HG02973 (cell line): ENCODE measurements at regions not wholly inside any gene's neighbourhood (a gene's known extent, or its start where the extent isn't known, plus 50 kb on each side); places are given as distances from the start of the nearest gene placed in this dataset.

ENCODE experiments used
- ATAC-seq: cut with Tn5 transposase; IDR thresholded peaks from one replicate; pipeline ENCODE4 v1.9.1; 2021; ENCODE audit warnings: moderate library complexity; ENCODE audit not compliant: unreplicated experiment

DNA sequence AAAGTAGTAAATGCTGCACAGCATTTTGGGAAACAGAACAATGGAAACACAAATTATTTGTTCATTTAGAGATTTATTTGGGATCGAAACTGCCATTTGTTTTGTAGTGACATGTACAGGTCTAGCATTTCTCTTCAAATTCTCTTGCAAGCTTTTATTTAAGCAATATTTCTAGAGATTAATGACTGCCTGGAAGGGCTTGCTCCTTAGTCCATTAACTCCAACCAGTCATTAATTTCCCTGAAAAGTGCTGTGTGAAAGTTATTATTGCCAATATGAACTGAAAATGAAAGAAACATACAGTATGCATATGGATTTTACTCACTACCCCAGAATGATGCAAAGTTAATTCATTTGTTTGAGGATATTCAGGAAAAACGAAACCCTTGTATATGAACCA lies 1349.6 kb upstream of the FLRT2 start:
- ATAC-seq = no peak

DNA sequence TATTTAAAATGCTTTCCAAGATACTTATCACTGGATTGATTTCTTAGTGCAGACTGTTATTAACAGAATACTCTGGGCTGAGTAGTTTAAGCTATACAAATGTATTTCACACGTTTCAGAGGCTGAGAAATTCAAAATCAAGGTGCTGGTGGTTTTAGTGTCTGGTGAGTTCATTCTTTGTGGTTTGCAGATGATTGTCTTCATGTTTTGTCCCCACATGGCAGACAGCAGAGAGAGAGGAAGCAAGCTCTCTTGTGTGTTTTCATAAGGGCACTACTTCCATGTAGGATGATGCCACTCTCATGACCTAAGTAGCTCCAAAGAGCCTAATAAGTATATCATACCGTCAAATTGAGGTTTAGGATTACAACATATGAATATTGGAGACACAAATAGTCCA lies 1348.9 kb upstream of the FLRT2 start:
- no peak for ATAC-seq

DNA sequence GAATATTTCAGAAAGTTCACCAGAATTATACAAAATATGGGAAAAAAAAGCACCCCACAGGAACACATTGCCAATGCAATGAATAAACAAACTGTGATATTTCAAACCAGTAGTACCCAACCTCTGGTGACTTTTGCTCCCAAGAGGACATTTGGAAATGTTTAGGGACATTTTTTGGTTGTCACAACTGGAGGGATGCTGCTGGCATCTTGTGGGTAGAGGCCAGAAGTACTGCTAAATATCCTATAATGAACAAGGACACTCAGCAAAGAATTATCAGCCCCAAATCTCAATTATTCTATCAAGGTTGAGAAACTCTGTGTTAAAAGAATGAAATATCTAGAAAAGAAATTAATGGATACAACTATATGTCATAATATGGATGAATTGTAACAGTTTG lies 1334.4 kb upstream of the FLRT2 start:
- no peak for ATAC-seq

DNA sequence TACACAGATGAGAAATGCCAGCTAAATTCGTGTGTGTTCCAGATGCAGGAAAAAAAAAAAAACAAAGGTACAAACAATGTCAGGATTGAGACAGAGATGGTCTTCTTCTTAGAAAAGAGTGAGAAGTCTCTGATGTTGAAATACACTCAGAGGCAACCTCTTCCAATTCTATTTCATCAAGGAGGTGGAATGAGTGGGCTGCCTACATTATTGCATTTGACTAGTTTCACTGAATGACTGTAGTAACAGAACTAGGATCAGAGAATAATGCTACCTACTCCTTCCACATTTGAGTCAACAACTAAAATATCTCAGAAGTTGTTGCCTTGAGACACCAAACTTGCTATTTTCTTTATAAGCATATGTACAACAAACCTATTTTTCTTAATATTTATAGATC lies 1332.2 kb upstream of the FLRT2 start:
- ATAC-seq = no peak

DNA sequence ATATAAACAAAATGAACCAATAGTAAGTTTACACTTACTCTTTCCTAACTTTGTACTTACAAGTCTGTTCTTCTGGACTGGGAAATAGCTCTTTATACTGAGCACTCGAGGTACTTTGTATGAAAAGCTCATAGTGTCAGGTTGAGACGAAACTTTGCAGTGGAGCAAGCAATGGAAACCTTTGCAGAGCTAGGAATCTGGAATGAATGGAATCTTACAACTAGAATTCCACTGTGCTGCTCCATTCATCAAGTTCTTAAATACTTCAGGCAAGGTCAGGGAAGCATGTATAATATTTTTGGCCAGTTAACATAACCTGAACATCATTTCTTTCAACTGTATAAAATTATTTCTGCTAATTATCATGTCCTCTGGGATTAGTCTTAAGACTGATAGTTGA lies 1327.5 kb upstream of the FLRT2 start:
- ATAC-seq = no peak

DNA sequence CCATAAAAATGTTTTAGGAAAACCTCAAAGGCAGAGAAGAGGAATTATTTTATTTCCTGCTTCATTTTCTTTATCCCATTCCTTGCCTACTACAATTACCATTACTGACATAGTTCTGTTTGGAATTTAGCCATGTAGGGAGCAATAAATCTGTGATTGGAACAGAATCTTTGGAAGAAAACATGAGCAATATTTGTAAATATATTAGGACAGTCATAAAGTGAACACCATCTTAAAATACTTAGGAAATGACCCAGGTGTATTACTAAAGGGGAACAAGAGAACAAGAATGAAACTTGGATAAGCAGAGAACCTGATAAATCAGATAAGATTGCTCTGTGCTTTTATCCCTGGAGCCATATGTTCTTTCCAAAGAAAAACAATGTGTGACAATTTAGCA lies 1326.0 kb upstream of the FLRT2 start:
- no peak for ATAC-seq

DNA sequence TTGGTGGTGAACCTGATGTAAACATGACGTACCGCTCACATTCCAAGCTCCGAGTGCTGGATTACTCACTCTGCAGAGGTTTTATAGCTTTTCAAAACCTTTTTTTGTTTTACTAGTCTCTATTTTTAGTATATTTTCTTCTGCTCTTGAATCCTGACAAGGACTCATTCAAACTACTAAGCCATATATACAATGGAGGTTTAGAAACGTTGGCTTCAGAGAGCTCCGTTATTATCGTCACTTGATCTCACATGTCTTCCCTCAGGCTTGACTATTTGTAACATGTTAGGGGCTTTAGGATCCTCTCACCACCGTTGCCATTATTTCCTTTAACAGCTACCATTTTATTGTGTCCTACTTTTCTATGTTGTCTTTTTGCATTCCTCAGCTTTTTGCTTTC lies 1321.5 kb upstream of the FLRT2 start:
- ATAC-seq = no peak

DNA sequence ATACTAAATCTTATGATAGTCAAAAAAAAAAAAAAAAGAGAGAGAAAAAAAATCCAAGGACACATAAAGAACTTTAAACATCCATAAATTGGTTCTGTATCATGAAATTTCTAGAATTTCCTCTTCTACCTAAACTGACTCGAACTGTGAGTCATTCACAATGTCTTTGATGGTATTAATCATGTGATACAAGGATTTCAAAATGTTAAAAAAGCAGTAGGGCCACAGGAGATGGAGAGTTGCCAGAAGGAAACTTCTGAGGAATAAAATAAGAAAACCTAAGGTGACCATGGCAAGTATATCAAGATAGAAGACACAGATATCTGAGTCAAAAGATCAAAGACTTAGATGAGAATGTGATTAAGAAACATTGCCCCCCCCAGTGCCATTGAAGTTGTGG lies 1320.9 kb upstream of the FLRT2 start:
- no peak for ATAC-seq

DNA sequence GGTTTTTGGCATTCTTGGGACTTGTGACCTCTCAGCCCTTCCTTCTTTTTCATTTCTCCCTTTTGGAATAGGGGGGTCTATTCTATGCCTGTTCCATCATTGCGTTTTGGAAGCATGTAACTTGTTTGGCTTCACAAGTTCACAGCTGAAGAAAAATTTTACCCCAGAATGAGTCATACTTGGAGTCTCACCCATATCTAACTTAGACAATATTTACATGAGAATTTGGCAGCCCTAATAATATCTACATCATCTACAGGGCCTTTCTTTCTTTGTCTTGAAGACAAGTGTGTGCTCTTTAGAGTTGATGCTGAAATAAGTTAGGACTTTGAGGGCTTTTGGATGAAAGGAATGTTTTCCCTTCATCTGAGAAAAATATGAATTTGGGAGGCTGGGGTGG lies 1312.9 kb upstream of the FLRT2 start:
- ATAC-seq = no peak

DNA sequence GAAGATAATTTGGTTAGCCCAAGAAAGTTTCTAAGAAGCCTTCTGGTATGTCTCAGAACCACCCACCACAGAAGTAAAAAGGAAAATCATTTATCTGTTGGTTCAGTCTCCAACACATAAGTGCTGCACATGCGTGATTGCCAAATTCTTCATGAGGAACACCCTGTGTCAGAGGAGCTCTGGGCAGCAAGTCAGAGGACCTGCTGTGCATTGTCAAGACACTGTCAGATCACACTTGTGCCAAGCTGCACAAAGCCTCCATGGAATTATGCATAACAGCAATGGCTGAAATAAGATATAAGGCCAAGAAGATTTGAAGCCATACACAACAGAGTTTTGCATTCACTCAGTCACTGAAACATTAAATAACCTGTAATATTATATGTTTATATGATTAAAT lies 1304.7 kb upstream of the FLRT2 start:
- no peak for ATAC-seq

DNA sequence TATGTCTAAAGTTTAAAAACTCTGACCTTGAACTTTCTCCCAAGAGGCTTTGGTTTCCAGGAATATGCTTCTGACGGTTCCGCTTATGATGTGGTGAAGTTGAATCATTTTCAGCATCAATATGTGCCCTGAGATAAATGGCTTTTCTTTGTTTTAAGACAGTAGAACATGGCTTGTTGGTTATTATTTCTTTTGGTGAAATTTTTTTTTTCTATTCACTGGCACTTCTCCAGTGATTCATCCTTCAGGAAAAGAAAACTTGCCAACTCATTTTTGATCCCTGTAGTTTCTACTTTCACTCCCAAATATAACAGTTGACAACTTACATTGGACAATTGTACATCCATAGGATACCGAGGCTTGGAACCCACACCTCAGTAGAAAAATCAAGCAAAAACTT lies 1301.2 kb upstream of the FLRT2 start:
- no peak for ATAC-seq

DNA sequence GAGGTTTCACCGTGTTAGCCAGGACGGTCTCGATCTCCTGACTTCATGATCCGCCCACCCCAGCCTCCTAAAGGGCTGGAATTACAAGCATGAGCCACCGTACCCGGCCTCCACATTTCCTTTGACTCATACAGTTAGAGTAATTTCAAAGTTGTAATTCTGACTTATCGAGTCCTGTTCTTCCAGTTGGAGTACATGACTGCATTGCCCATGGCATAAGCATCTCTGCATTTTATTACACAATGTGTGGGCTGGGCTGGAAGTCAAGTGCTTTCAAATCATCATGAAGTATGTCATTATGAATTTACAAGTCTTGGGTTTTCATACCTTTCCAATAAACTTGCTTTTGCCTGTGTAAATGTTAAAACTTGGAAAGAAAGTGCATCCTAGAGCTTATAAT lies 1295.7 kb upstream of the FLRT2 start:
- no peak for ATAC-seq

DNA sequence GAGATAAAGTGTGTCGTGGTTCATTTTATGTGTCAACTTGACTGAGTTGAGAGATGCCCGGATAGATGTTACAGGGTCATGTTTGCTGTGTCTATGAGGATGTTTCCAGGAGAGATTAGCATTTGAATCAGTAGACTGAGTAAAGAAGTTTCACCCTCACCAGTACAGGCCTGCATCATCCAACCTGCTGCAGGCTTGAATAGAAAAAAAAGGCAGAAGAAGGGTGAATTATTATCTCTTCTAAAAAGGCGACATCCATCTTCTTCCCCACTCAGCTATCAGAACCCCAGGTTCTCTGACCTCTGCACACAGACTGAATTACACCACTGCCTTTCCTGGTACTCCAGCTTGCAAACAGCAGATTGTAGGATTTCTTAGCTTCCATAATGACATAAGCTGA lies 1293.7 kb upstream of the FLRT2 start:
- no peak for ATAC-seq

DNA sequence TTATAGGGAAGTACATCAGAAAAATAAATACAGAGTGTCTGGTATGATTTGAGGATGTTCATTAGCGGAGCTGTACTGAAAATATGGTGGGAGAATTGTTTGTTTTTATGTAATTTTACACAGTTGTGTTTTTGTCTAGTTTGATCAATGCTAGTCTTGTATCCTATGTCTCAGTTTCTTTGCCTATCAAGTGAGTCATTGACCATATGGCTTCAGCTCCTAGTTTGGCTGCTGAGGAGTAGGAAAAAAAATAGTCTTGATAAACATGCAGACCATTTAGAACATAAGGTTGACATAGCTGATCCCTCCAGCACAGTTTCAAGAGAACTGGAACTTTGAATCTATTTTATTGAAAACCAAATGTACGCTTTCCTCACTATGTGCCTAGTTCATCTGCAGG lies 1292.1 kb upstream of the FLRT2 start:
- ATAC-seq = no peak

DNA sequence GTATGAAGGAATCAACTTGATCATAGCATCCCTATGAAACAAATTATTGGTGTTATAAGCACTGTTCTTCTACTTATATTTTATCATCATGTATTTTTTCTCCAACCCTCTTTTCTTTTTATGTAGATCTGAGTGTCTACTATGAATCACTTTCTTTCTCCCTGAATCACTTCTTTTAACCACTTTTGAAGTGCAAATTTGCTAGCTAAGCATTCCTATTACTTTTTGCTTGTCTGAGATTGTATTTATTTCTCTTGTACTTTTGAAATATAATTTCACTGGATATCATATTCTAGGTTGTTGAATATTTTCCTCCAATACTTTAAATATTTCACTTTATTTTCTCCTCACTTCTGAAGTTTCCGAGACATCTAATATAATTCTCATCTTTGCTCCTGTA lies 1282.3 kb upstream of the FLRT2 start:
- no peak for ATAC-seq

DNA sequence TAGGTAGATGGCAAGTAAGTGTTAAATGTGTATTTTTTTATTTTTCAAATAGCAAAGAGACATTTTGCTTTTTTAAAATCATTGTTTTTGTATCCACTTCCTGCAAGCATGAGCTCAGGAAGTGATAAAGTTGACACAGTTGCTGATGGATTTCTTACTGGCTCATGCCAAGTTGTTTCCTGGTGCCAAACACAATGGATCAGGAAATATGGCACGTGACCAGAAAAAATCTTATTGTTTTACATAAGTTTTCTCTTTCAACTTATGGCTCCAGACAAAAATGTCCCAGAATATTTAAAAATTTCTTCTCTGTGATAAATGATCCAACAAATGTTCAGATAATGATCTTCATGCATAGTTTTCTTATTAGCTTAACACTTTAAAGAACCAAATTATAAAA lies 1279.1 kb upstream of the FLRT2 start:
- no peak for ATAC-seq

DNA sequence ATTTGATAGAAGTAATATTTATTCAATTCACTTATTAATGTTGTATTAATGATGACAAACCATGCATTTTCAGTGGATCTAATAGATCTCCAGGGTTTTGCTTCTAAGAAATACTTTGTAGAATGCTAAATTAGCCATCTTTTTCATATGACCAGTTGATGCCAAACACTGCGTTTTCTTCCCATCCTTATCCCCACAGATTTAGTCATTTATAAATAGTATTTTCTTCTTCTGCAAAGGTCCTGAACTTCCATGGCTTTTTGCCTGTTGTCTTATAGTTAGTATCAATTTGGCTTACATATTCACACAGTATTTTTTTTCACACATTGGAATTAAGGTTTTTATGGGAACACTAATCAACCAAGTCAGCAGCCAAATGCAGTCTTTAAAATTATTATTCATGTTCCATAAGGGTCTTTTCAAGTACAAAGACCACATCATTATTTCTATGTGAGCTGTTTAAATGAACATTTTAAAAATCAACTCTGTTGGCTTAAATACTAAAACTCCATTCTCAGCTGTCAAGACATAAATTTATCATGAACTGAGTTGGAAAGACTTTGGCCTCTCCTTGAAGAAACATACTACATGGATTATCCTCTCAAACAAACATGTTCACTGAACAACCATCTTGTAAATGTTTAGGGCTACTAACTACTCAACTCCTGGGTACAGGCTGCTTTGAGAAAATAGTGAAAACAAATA lies 1278.4 kb upstream of the FLRT2 start:
- ATAC-seq = no peak

DNA sequence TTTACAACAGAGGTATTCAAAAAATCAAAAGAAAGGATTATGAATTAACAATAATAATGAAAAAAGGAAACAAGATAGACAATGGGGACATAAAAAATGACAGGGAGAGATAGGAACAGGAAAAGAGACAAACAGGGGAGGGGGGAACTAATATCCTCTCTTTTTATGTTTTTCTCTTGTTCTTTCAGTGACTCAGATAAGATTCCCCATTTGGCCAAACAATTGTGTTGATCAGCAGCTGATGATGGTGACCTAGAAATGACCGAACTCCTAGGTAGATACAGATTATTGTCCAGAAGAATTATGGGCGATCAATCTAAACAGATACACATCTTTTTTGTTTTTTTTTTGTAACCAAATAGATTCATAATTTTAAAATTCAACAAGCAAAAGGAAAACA lies 1277.2 kb upstream of the FLRT2 start:
- no peak for ATAC-seq

DNA sequence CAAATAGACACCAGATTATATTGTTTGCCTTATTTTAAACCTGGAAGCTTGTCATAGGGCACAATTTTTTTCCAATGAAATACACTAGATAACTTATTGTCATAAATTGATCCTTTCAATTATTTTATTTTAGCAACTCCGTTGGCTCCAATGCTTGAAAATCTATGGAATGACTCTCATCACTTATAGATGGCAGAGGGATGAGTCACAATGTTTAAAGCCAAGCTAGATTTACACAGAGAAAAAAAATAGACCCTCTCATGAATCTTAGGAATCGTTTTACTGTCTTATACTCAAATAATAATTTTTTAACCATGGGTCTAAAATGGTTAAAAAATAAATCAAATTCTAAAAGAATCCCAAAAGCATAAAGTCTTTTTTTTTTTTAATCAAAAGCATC lies 1276.6 kb upstream of the FLRT2 start:
- no peak for ATAC-seq

DNA sequence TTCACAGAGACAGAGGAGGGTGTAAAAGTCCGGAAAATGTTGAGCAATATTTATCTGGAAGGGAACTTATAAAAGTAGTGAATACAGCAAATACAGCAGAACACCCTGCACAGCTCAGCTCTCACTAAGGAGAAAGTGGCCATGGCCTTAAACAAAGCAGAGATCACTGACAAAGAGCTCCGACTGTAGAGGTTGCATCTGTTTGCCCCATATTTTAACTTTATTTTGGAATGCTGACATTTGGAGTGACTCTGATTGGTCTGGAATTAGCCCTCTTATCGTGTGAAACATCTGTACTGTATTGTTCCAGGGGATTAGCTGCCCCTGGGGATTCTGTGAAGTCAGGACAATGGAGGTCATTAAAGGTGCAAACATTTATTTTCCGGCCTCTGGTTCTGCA lies 1275.7 kb upstream of the FLRT2 start:
- no peak for ATAC-seq

DNA sequence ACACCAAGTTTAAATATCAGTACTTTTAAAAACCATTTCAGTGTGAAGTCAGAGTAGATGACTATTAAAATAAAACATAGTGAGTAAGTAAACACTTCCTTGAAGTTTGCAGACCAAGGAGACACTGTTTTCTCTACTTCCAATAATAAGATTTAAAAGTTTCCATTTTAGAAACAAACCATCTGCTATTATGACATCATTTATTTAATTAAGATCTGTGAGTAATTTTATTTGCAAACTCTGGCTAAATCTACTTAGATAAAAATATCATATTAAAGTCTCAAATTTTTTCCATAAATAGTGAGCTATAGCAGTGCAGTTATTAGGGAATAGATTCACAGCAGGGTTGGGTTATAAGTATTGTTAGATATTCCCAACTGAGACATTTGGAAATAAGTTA lies 1267.0 kb upstream of the FLRT2 start:
- ATAC-seq = no peak

DNA sequence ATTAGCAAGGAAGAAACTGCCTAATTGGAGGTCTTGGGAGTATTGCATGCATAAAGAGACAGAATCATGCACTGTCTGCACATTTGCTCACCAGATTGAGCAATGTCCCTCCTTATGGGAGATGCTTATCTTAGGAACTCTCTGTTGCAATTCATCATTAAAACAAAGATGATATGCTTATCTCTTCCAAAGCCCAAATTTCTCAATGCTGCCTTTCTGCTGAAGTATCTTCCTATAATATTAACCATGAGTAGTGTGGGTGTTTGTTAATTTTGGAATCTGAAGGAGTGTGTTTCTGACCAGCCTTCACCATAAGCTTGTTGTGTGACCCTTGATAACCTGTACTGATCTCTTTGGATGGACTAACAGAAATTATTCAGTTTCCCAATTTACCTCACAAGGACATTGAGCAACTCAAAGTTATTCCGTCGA lies 1257.6 kb upstream of the FLRT2 start:
- no peak for ATAC-seq

DNA sequence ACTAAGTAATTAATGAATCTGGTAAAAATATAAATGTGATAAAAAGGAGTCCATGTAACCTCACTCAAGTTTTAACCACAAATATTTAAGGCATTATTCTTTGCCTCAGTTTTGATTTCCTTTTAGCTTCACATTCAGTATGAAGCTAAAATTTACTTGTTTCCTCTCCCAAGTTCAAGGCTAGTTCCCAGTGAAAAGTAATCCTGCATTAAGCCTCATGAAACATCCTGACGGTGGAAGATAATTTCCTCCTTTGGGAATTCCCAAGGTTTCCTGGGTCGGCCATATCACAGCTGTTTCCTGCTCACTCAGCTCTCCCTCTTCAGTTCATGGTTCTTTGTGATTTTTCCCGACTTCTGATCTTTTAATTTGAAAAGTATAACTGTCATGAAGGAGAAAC lies 1256.8 kb upstream of the FLRT2 start:
- no peak for ATAC-seq

DNA sequence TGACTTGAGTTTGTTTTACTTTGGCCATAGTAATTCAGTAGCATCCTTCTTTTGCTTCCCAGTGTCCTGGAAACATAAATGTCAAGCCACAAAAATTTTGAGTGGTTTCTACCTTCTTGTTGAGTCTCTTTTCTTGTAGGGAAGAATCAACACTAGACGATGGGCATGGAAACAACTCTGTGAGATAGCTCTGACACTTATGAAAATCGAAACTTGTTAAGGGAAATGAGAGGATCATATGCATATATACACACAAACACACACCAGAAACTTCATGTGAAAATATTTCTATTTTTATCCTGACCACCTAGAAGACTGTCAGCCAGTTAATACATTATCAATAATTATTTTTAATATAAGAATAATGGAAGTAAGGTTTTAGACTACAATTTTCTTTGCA lies 1247.3 kb upstream of the FLRT2 start:
- ATAC-seq = no peak
